ENCODE measurements at regions not wholly inside any gene's neighbourhood (a gene's known extent, or its start where the extent isn't known, plus 50 kb on each side); places are given as distances from the start of the nearest gene placed in this dataset.

DNA sequence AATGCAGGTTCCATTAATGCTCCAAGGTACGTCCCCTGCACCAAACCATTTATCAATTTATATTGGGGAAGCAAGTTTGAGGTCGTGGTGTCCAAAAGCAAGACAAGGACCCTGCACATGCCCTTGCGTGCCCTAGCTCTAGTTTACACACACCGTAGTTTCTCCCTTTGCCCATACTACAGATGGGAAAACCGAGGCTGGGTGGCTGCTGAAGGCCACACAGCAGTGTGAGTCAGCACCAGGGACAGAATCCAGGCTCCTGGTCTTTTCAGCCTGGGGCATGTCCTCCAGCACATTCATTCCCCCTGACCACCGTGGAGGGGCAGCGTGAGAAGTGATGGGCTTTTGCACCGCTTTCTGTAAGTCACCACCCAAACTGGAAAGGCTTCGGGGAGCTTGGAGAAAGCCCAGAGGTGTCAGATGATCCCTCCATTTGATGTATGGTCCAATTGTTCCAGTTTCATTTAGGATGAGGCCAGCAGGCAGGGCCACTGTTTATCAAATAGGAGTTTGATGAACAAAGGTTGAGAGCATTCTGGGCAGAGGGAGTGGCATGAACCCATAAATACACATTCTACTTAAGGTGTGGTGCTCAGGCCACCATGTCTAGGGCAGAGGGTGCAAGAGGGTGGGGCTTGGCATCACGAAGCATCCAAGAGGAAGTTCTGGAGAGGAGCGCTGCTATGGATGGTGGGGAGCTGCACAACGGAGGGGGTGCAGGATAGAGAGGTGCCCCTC, 274.1 kb downstream of the HAUS1 start:
- TF ChIP-seq, protein P1, sequence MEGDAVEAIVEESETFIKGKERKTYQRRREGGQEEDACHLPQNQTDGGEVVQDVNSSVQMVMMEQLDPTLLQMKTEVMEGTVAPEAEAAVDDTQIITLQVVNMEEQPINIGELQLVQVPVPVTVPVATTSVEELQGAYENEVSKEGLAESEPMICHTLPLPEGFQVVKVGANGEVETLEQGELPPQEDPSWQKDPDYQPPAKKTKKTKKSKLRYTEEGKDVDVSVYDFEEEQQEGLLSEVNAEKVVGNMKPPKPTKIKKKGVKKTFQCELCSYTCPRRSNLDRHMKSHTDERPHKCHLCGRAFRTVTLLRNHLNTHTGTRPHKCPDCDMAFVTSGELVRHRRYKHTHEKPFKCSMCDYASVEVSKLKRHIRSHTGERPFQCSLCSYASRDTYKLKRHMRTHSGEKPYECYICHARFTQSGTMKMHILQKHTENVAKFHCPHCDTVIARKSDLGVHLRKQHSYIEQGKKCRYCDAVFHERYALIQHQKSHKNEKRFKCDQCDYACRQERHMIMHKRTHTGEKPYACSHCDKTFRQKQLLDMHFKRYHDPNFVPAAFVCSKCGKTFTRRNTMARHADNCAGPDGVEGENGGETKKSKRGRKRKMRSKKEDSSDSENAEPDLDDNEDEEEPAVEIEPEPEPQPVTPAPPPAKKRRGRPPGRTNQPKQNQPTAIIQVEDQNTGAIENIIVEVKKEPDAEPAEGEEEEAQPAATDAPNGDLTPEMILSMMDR (IDR thresholded peaks at IDR 0.05) = no peak
- TF ChIP-seq, protein P2, sequence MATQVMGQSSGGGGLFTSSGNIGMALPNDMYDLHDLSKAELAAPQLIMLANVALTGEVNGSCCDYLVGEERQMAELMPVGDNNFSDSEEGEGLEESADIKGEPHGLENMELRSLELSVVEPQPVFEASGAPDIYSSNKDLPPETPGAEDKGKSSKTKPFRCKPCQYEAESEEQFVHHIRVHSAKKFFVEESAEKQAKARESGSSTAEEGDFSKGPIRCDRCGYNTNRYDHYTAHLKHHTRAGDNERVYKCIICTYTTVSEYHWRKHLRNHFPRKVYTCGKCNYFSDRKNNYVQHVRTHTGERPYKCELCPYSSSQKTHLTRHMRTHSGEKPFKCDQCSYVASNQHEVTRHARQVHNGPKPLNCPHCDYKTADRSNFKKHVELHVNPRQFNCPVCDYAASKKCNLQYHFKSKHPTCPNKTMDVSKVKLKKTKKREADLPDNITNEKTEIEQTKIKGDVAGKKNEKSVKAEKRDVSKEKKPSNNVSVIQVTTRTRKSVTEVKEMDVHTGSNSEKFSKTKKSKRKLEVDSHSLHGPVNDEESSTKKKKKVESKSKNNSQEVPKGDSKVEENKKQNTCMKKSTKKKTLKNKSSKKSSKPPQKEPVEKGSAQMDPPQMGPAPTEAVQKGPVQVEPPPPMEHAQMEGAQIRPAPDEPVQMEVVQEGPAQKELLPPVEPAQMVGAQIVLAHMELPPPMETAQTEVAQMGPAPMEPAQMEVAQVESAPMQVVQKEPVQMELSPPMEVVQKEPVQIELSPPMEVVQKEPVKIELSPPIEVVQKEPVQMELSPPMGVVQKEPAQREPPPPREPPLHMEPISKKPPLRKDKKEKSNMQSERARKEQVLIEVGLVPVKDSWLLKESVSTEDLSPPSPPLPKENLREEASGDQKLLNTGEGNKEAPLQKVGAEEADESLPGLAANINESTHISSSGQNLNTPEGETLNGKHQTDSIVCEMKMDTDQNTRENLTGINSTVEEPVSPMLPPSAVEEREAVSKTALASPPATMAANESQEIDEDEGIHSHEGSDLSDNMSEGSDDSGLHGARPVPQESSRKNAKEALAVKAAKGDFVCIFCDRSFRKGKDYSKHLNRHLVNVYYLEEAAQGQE (IDR thresholded peaks at IDR 0.05; ENCODE audit: insufficient read depth in 1 of 2, low read depth in 2 of 2, low read length in 1 of 2) = no peak
- TF ChIP-seq POLR2AphosphoS5 (IDR thresholded peaks at IDR 0.05; ENCODE audit: low read depth, low read length) = no peak
- no peak for TF ChIP-seq TCF7L2 (IDR thresholded peaks at IDR 0.05; ENCODE audit: low read depth, low read length)
- TF ChIP-seq SIN3A (IDR thresholded peaks at IDR 0.05; ENCODE audit: borderline replicate concordance, insufficient read depth, low read depth, low read length) = no peak

Measured in Panc1 (cell line).